ENCODE measurements at regions not wholly inside any gene's neighbourhood (a gene's known extent, or its start where the extent isn't known, plus 50 kb on each side); places are given as distances from the start of the nearest gene placed in this dataset.

- TF ChIP-seq POLR2A (IDR thresholded peaks at IDR 0.05): no peak
- no peak for TF ChIP-seq CTCF (IDR thresholded peaks at IDR 0.05)
Measured at GRCh38 chr5:123814801-123815470, 303.0 kb downstream of the CSNK1G3 start.

Data from thyroid gland (tissue), 4 donors.